Activated B cell treated with CpG ODN at 0.5 μM for 24 hours (primary cell): ENCODE measurements at regions not wholly inside any gene's neighbourhood (a gene's known extent, or its start where the extent isn't known, plus 50 kb on each side); places are given as distances from the start of the nearest gene placed in this dataset.

Source experiments
- ATAC-seq: fragments of 200-7000 bp; cut with Tn5 transposase; one replicate; pipeline ENCODE4 v1.10.0; 2021; ENCODE audit warnings: low read depth, mild to moderate bottlenecking, moderate library complexity
- CTCF ChIA-PET: fragments of 350-600 bp; sonication (Branson Sonifier 250); formaldehyde crosslinking; loops from one replicate; lab custom pipeline; 2021; ENCODE audit warnings: antibody characterized with exemption; lab: Charles Lee
- POLR2A ChIA-PET: fragments of 350-600 bp; sonication (Branson Sonifier 250); formaldehyde crosslinking; loops from one replicate; lab custom pipeline; 2021; ENCODE audit warnings: antibody characterized with exemption; lab: Charles Lee
- DNase-seq: peaks from one replicate; pipeline ENCODE4 v3.0.0; 2022
- H3K27ac Mint-ChIP-seq: one replicate; pipeline ENCODE4 v1.8.0; 2020; ENCODE audit warnings: mixed read lengths
- H3K27me3 Mint-ChIP-seq: one replicate; pipeline ENCODE4 v1.8.0; 2021; ENCODE audit warnings: mixed read lengths
- H3K36me3 Mint-ChIP-seq: one replicate; pipeline ENCODE4 v1.8.0; 2021; ENCODE audit warnings: low read depth, mixed read lengths
- H3K4me1 Mint-ChIP-seq: one replicate; pipeline ENCODE4 v1.8.0; 2021; ENCODE audit warnings: mixed read lengths
- H3K4me3 Mint-ChIP-seq: one replicate; pipeline ENCODE4 v1.8.0; 2020; ENCODE audit warnings: mild to moderate bottlenecking, mixed read lengths
- H3K9me3 Mint-ChIP-seq: one replicate; pipeline ENCODE4 v1.8.0; 2020; ENCODE audit warnings: mixed read lengths
- intact Hi-C: fragments of 100-400 bp; cut with micrococcal nuclease; formaldehyde crosslinking; loops from one replicate; pipeline ENCODE4 v1.15.1; 2024
- TF ChIP-seq, protein P1 (sequence below): fragments of 200-600 bp; IDR thresholded peaks from one replicate; pipeline ENCODE4 v1.8.0; 2022; ENCODE audit warnings: antibody characterized with exemption, mild to moderate bottlenecking

DNA sequence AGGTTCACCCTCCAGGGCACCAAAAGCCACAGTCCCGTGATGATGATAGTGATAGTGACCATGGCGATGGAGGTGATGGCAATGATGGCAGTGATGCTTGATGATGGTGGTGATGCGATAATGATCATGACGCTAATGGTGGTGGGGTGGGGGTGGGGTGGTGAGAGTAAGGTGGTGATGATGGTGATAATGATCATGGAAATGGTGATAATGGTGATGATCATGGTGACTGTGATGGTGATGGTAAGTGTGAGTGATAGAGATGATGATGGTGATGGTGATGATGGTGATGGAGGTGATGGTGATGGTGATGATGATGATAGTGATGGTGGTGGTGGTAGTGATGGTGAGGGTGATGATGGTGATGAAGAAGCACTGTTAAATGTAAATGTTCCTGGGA lies 96.9 kb downstream of the SYNE3 start:
- Mint-ChIP-seq H3K36me3 (peaks cover 79% of the 10 kb centered on the region), H3K27ac (no peak overlapping the region), H3K9me3 (peaks cover 2% of the 10 kb centered on the region), H3K4me3 (no peak overlapping the region), H3K27me3 (no peaks in the 10 kb centered on the region), H3K4me1 (no peaks in the 10 kb centered on the region)
- ATAC-seq (no peak), DNase-seq (no peak)
- TF ChIP-seq, protein P1, sequence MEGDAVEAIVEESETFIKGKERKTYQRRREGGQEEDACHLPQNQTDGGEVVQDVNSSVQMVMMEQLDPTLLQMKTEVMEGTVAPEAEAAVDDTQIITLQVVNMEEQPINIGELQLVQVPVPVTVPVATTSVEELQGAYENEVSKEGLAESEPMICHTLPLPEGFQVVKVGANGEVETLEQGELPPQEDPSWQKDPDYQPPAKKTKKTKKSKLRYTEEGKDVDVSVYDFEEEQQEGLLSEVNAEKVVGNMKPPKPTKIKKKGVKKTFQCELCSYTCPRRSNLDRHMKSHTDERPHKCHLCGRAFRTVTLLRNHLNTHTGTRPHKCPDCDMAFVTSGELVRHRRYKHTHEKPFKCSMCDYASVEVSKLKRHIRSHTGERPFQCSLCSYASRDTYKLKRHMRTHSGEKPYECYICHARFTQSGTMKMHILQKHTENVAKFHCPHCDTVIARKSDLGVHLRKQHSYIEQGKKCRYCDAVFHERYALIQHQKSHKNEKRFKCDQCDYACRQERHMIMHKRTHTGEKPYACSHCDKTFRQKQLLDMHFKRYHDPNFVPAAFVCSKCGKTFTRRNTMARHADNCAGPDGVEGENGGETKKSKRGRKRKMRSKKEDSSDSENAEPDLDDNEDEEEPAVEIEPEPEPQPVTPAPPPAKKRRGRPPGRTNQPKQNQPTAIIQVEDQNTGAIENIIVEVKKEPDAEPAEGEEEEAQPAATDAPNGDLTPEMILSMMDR = no peak
- CTCF ChIA-PET = no interaction called here
- POLR2A ChIA-PET = no interaction called here
- intact Hi-C loops = no loop called here

DNA sequence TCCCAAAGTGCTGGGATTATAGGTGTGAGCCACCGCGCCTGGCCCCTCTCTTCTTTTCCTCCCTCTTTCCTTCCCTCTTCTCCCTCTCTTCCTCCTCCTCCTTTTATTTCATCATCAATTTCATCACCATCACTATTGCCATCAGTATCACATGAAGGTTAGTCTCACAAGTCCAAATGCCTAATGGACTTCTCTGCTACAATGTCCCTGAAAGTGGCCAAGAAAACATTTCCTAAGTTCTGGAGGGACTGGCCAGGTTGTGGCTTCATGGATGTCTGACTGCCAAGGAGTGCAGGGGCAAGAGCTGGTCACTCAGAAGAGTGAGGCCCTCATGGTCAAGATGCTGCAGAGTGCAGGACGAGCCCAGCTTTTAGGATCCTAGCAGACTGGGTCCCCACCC lies 97.6 kb downstream of the SYNE3 start:
- no peaks in the 10 kb centered on the region for H3K27me3 Mint-ChIP-seq
- POLR2A ChIA-PET = no interaction called here
- peaks cover 2% of the 10 kb centered on the region for H3K9me3 Mint-ChIP-seq
- TF ChIP-seq, protein P1 = no peak
- peaks cover 77% of the 10 kb centered on the region for H3K36me3 Mint-ChIP-seq
- DNase-seq (no peak), ATAC-seq (no peak)
- intact Hi-C loops = no loop called here
- H3K27ac Mint-ChIP-seq = no peak overlapping the region
- no peaks in the 10 kb centered on the region for H3K4me1 Mint-ChIP-seq
- no peak overlapping the region for H3K4me3 Mint-ChIP-seq
- CTCF ChIA-PET = no interaction called here

DNA sequence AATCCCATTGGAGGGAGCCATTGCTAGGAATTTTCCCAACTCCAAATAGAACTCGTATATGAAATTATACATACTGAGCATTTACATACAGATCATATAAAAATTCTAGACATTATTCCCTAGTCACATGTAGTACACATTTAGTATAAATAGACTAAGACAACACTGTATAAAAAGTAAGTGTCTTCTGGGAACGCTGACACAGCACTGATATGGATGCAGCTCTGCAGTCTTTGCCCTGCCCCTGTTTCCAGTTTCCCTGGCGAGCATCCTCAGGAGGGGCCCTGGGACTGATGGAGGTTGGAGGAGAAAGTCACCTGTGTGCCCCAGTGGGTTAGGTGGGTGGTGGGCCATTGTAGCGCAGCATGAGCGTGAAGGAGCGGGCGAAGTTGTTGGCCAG lies 97.8 kb upstream of the CLMN start:
- no peak for ATAC-seq
- TF ChIP-seq, protein P1 = no peak
- Mint-ChIP-seq H3K27ac (no peak overlapping the region), H3K4me3 (no peak overlapping the region), H3K4me1 (no peaks in the 10 kb centered on the region), H3K27me3 (no peaks in the 10 kb centered on the region), H3K9me3 (peaks cover 2% of the 10 kb centered on the region), H3K36me3 (peaks cover 84% of the 10 kb centered on the region)
- ChIA-PET POLR2A (no interaction called here), CTCF (no interaction called here)
- DNase-seq = no peak
- intact Hi-C loops = no loop called here

DNA sequence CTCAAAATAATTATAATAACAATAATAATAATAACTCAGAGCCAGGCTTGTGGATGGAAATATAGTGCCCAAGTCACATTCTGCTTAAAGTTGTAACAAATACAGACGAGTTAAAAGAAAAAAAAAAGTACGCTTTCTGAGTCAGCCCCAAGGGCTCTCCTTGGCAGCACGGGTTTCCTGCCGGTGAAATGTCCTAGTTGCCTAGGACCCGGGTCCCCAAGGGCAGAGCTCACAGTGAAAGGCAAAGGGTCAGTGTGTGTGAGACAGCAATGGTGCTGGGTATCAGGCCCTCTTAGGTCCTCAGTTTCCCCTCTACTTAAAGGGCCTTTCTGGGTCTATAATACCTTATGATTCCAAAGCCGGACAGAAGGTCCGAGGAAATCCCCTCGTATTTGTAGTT lies 96.3 kb upstream of the CLMN start:
- POLR2A ChIA-PET = no interaction called here
- peaks cover 82% of the 10 kb centered on the region for H3K36me3 Mint-ChIP-seq
- TF ChIP-seq, protein P1 = no peak
- H3K9me3 Mint-ChIP-seq = peaks cover 1% of the 10 kb centered on the region
- no peaks in the 10 kb centered on the region for H3K4me1 Mint-ChIP-seq
- CTCF ChIA-PET = no interaction called here
- no peak for ATAC-seq
- H3K27me3 Mint-ChIP-seq = no peaks in the 10 kb centered on the region
- H3K27ac Mint-ChIP-seq = no peak overlapping the region
- H3K4me3 Mint-ChIP-seq = no peak overlapping the region
- DNase-seq = no peak
- intact Hi-C loops = no loop called here

DNA sequence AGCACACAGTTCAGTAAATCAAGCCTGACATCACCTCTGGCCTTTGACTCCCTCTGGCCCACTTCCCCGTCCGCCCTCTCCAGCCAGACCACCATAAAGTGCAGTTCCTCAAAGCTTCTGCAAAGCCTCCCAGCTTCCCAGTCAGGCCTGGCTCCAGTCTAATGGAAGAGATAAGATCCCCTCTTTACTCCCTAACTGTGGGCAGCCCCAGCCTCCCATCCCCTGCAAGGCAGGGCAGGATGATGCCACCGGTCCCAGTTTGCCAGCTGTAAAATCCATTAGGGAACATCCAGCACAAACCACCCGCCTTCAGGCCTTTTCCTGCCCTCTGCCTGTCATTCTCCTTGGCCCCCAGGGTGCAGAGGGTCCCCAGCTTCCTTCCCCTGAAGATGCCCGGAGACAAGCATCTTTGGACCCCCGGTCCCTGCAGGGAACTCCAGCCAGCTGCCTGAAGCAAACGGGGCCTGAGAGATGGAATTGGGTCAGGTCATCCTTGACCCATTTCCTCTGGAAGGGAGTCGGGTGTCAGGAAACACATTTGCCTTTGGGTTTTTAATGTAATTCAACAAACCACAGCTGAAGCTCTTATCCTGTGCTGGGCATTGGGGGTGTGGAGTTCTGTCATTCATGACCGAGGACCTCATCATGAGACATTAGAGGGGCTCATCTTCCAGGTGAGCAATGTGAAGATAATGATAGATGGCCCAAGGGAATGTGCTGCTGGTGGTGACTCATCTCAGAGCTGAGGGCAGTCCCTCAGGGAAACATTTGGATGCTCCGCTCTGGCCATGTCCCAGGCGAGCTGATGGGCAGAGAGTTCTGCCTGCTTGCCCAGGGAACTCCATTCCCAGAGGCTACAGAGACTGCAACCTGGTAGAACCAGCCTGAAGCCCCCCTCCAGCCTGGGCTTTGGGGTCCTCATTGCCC lies 93.8 kb upstream of the CLMN start:
- TF ChIP-seq, protein P1 = no peak
- H3K27me3 Mint-ChIP-seq = no peaks in the 10 kb centered on the region
- H3K36me3 Mint-ChIP-seq = peaks cover 76% of the 10 kb centered on the region
- CTCF ChIA-PET = no interaction called here
- no peak for ATAC-seq
- H3K9me3 Mint-ChIP-seq = no peaks in the 10 kb centered on the region
- H3K27ac Mint-ChIP-seq = no peak overlapping the region
- DNase-seq = no peak
- POLR2A ChIA-PET = no interaction called here
- no peaks in the 10 kb centered on the region for H3K4me1 Mint-ChIP-seq
- H3K4me3 Mint-ChIP-seq = no peak overlapping the region
- intact Hi-C loops = no loop called here
